NCI-H345 treated with DMSO at 0.1 percent for 48 hours (cell line): ENCODE measurements at regions not wholly inside any gene's neighbourhood (a gene's known extent, or its start where the extent isn't known, plus 50 kb on each side); places are given as distances from the start of the nearest gene placed in this dataset.
"Not testable (repeated sequence)": the region's sequence is repeated elsewhere in the genome, so short reads cannot be mapped to it uniquely, and the experiment has no call there.

ENCODE experiments used
- DNase-seq: peaks from one replicate; lab custom pipeline; 2025; ENCODE audit not compliant: unreplicated experiment; lab: John Stamatoyannopoulos, UW

- DNase-seq, result no peak
Measured at GRCh38 chr6:115811541-115811940, 249.2 kb downstream of the FRK start.

- no peak for DNase-seq
Measured at GRCh38 chr6:115798229-115798628, 262.5 kb downstream of the FRK start.

GRCh38 chr6:115796829-115797228 is 263.9 kb downstream of the FRK start:
- no peak for DNase-seq

GRCh38 chr6:115796061-115796460 is 264.6 kb downstream of the FRK start:
- DNase-seq, result no peak

GRCh38 chr6:115783402-115784061 is 277.2 kb downstream of the FRK start:
- DNase-seq, result no peak

- DNase-seq, result no peak
Measured at GRCh38 chr6:115782612-115783011, 278.1 kb downstream of the FRK start.

GRCh38 chr6:115773741-115774140 is 286.9 kb downstream of the FRK start:
- DNase-seq, result no peak

GRCh38 chr6:115770851-115771250 is 289.8 kb downstream of the FRK start:
- no peak for DNase-seq

GRCh38 chr6:115768500-115768899 is 292.2 kb downstream of the FRK start:
- DNase-seq, result no peak

- DNase-seq, result no peak
Measured at GRCh38 chr6:115767931-115768330, 292.8 kb downstream of the FRK start.

- DNase-seq, result no peak
Measured at GRCh38 chr6:115766745-115767462, 293.8 kb downstream of the FRK start.

- DNase-seq, result no peak
Measured at GRCh38 chr6:115765966-115766365, 294.7 kb downstream of the FRK start.

GRCh38 chr6:115759051-115759450 is 301.6 kb downstream of the FRK start:
- no peak for DNase-seq

GRCh38 chr6:115753446-115753845 is 307.2 kb downstream of the FRK start:
- no peak for DNase-seq

GRCh38 chr6:115750946-115751345 is 309.7 kb downstream of the FRK start:
- DNase-seq, result no peak

- no peak for DNase-seq
Measured at GRCh38 chr6:115750292-115750691, 310.4 kb downstream of the FRK start.

- no peak for DNase-seq
Measured at GRCh38 chr6:115747719-115748118, 313.0 kb downstream of the FRK start.

GRCh38 chr6:115746583-115746982 is 314.1 kb downstream of the FRK start:
- DNase-seq, result not testable (repeated sequence)

- no peak for DNase-seq
Measured at GRCh38 chr6:115740907-115741306, 319.8 kb downstream of the FRK start.

GRCh38 chr6:115735610-115736009 is 325.1 kb downstream of the FRK start:
- DNase-seq, result no peak

- DNase-seq, result no peak
Measured at GRCh38 chr6:115733426-115733825, 327.3 kb downstream of the FRK start.

GRCh38 chr6:115729036-115729435 is 331.7 kb downstream of the FRK start:
- no peak for DNase-seq

- DNase-seq, result no peak
Measured at GRCh38 chr6:115728171-115728570, 332.5 kb downstream of the FRK start.
